ENCODE measurements at regions not wholly inside any gene's neighbourhood (a gene's known extent, or its start where the extent isn't known, plus 50 kb on each side); places are given as distances from the start of the nearest gene placed in this dataset.
"Not testable (repeated sequence)": the region's sequence is repeated elsewhere in the genome, so short reads cannot be mapped to it uniquely, and the experiment has no call there.

GRCh38 chr1:187566354-187566753, 737.6 kb downstream of the PLA2G4A start:
- DNase-seq = no peak

- DNase-seq = no peak
Measured at GRCh38 chr1:187568067-187568466, 739.3 kb downstream of the PLA2G4A start.

- DNase-seq = no peak
Measured at GRCh38 chr1:187570166-187570565, 741.4 kb downstream of the PLA2G4A start.

- no peak for DNase-seq
Measured at GRCh38 chr1:187577610-187578009, 748.9 kb downstream of the PLA2G4A start.

GRCh38 chr1:187588917-187589316, 760.2 kb downstream of the PLA2G4A start:
- no peak for DNase-seq

GRCh38 chr1:187605736-187606135, 777.0 kb downstream of the PLA2G4A start:
- no peak for DNase-seq

GRCh38 chr1:187615853-187616735, 787.3 kb downstream of the PLA2G4A start:
- DNase-seq = not testable (repeated sequence)

- DNase-seq = not testable (repeated sequence)
Measured at GRCh38 chr1:187616830-187617229, 788.1 kb downstream of the PLA2G4A start.

GRCh38 chr1:187617776-187618175, 789.0 kb downstream of the PLA2G4A start:
- no peak for DNase-seq

GRCh38 chr1:187619175-187619574, 790.4 kb downstream of the PLA2G4A start:
- DNase-seq = no peak

GRCh38 chr1:187621951-187622350, 793.2 kb downstream of the PLA2G4A start:
- no peak for DNase-seq

- DNase-seq = no peak
Measured at GRCh38 chr1:187622545-187622944, 793.8 kb downstream of the PLA2G4A start.

GRCh38 chr1:187624812-187625545, 796.2 kb downstream of the PLA2G4A start:
- no peak for DNase-seq

GRCh38 chr1:187626056-187626455, 797.3 kb downstream of the PLA2G4A start:
- DNase-seq = no peak

- no peak for DNase-seq
Measured at GRCh38 chr1:187627516-187627915, 798.8 kb downstream of the PLA2G4A start.

GRCh38 chr1:187629075-187629474, 800.3 kb downstream of the PLA2G4A start:
- DNase-seq = no peak

- no peak for DNase-seq
Measured at GRCh38 chr1:187630653-187631380, 802.1 kb downstream of the PLA2G4A start.

- no peak for DNase-seq
Measured at GRCh38 chr1:187631381-187631675, 802.6 kb downstream of the PLA2G4A start.

GRCh38 chr1:187631984-187632383, 803.2 kb downstream of the PLA2G4A start:
- no peak for DNase-seq

GRCh38 chr1:187634940-187635339, 806.2 kb downstream of the PLA2G4A start:
- DNase-seq = no peak

GRCh38 chr1:187638733-187639434, 810.1 kb downstream of the PLA2G4A start:
- no peak for DNase-seq

- DNase-seq = no peak
Measured at GRCh38 chr1:187641015-187641414, 812.3 kb downstream of the PLA2G4A start.

- no peak for DNase-seq
Measured at GRCh38 chr1:187641463-187641862, 812.7 kb downstream of the PLA2G4A start.

Data from central memory CD4-positive, alpha-beta T cell (primary cell).